Stimulated activated naive B cell treated with anti-CD40 and anti-IgM and Interleukin-4, amounts not matched to agents 10 μg/mL and 1 μg/mL and 100 μg/mL, for 72 hours (primary cell): ENCODE measurements at regions not wholly inside any gene's neighbourhood (a gene's known extent, or its start where the extent isn't known, plus 50 kb on each side); places are given as distances from the start of the nearest gene placed in this dataset.
A peak's percentile ranks its signal among the peaks of the same experiment; 100 is the strongest.

Experiments
- ATAC-seq, 2 donors: fragments of 150-1000 bp; cut with Tn5 transposase; replicated peaks; 2 replicates each; pipeline ENCODE4 v1.10.0; 2021; ENCODE audit warnings: moderate library complexity in 1 of 2
- DNase-seq: peaks from one replicate; pipeline ENCODE4 v3.0.0; 2021
- H3K27ac Mint-ChIP-seq: one replicate; pipeline ENCODE4 v1.8.0; 2022; ENCODE audit warnings: mild to moderate bottlenecking, mixed read lengths
- H3K27me3 Mint-ChIP-seq, 2 donors: one replicate each; pipeline ENCODE4 v1.8.0; 2022; ENCODE audit warnings: mixed read lengths in 2 of 2
- H3K36me3 Mint-ChIP-seq, 2 donors: one replicate each; pipeline ENCODE4 v1.8.0; 2022; ENCODE audit warnings: mixed read lengths in 2 of 2, mild to moderate bottlenecking in 1 of 2
- H3K4me1 Mint-ChIP-seq, 2 donors: one replicate each; pipeline ENCODE4 v1.8.0; 2022; ENCODE audit warnings: mixed read lengths in 2 of 2, mild to moderate bottlenecking in 1 of 2
- H3K4me3 Mint-ChIP-seq, 2 donors: one replicate each; pipeline ENCODE4 v1.8.0; 2022; ENCODE audit warnings: mild to moderate bottlenecking in 2 of 2, mixed read lengths in 2 of 2, moderate library complexity in 1 of 2
- H3K9me3 Mint-ChIP-seq, 2 donors: one replicate each; pipeline ENCODE4 v1.8.0; 2022; ENCODE audit warnings: mixed read lengths in 2 of 2, mild to moderate bottlenecking in 1 of 2

DNA sequence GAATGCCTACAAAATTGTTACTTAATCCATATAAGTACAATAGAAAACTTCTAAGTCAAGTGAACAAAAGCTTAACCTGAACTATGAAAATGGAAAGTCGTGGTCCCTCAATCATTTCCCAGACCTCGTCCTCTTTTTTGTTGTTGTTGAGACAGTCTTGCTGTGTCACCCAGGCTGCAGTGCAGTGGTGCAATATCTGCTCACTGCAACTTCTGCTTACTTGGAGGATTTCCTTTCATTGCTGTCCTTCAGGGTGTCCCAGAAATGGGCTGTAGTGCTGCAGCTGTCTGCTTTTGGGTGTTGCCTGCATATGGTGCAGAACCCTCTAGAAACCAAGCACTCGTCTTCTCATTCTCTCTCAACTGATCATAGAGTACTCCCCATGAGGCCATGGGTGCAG is 75.0 kb upstream of the IL2 start:
- ATAC-seq, result no peak
- Mint-ChIP-seq H3K36me3 (no peaks in the 10 kb centered on the region), H3K4me3 (no peak overlapping the region), H3K4me1 (no peaks in the 10 kb centered on the region), H3K9me3 (peaks cover 2 to 6% of the 10 kb centered on the region in 2 donors), H3K27ac (no peak overlapping the region), H3K27me3 (no peaks in the 10 kb centered on the region)
- DNase-seq, result no peak

DNA sequence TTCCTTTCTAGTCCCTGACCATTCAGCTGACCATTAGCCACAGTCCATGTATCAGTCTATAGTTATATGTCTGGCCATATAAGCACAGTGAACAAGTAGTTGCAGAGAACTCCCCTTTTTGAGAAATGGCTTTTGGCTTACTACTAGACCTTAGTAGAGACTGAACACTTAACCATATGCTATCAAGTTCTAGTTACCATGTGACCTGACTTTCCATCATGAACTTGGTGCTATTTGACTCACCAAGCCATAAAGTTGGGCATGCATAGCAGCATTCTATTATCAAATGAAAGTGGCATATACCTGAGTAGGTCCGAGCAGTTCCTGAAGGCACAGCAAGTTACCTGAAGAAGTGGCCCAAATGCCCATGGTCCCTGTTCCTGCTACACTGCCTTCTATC is 74.5 kb upstream of the IL2 start:
- H3K9me3 Mint-ChIP-seq, result peaks cover 2 to 6% of the 10 kb centered on the region in 2 donors
- no peak for ATAC-seq
- H3K36me3 Mint-ChIP-seq, result no peaks in the 10 kb centered on the region
- no peak overlapping the region for H3K27ac Mint-ChIP-seq
- no peak for DNase-seq
- H3K4me1 Mint-ChIP-seq, result no peaks in the 10 kb centered on the region
- H3K4me3 Mint-ChIP-seq, result no peak overlapping the region
- H3K27me3 Mint-ChIP-seq, result no peaks in the 10 kb centered on the region

DNA sequence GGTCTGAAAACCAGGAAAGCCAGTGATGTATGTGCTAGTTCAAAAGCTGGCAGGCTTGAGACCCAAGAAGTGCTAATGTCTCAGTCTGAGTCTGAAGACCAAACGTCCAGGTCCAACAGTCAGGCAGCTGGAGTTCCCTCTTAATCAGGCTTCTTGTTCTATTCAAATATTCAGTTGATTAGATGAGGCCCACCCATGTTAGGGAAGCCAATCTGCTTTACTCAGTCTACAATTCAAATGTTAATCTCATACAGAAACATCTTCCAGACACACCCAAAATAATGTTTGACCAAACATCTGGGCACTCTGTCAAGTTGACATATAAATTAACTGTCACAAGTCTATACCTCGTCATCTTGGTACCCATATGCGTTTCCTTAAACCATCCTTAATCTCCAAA is 72.4 kb upstream of the IL2 start:
- H3K4me1 Mint-ChIP-seq, result no peaks in the 10 kb centered on the region

DNA sequence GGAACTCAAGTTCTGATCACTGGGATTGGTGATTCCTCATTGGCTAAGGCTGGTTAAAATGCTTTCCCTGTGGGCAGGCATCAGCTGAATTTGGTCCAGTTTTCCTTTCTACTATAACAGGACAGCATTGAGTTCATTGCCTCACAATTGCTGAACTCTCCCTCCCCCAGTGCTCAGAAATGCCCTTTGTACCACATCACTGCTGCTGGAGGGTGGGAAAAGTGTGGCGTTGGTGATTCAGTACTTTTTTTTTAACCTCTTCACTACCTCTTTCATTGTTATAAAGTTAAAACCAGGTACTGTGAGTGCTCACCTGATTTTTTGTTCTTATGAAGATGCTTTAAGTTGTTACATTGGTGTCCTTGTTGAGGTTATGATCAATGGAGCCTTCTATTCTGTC is 69.3 kb upstream of the IL2 start:
- H3K27me3 Mint-ChIP-seq, result no peaks in the 10 kb centered on the region
- H3K4me3 Mint-ChIP-seq, result no peak overlapping the region
- no peak for ATAC-seq
- no peak overlapping the region for H3K27ac Mint-ChIP-seq
- H3K36me3 Mint-ChIP-seq, result no peaks in the 10 kb centered on the region
- no peaks in the 10 kb centered on the region for H3K4me1 Mint-ChIP-seq
- no peak for DNase-seq
- H3K9me3 Mint-ChIP-seq, result peaks cover 10 to 16% of the 10 kb centered on the region in 2 donors

More for the DNA sequence above, 72.4 kb upstream of the IL2 start:
- DNase-seq (no peak), ATAC-seq (no peak)
- H3K36me3 Mint-ChIP-seq, result no peaks in the 10 kb centered on the region
- H3K27me3 Mint-ChIP-seq, result no peaks in the 10 kb centered on the region
- no peak overlapping the region for H3K27ac Mint-ChIP-seq
- peaks cover 4 to 9% of the 10 kb centered on the region in 2 donors for H3K9me3 Mint-ChIP-seq
- no peak overlapping the region for H3K4me3 Mint-ChIP-seq

DNA sequence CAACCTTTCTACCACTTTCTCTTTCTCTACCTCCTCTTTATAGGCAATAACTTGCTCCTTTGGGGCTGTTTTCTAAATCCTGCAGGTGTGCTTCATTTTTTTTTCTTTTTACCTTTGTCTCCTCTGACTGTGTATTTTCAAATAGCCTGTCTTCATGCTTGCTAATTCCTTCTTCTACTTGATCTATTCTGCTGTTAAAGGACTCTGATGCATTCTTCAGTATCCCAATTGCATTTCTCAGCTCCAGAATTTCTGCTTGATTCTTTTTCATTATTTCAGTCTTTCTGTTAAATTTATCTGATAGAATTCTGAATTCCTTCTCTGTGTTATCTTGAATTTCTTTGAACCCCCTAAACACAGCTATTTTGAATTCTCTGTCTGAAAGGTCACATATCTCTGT is 67.7 kb upstream of the IL2 start:
- Mint-ChIP-seq H3K9me3 (peaks cover 10 to 17% of the 10 kb centered on the region in 2 donors), H3K27ac (no peak overlapping the region), H3K27me3 (no peaks in the 10 kb centered on the region), H3K36me3 (no peaks in the 10 kb centered on the region), H3K4me3 (no peak overlapping the region), H3K4me1 (no peaks in the 10 kb centered on the region)
- ATAC-seq (no peak), DNase-seq (no peak)

DNA sequence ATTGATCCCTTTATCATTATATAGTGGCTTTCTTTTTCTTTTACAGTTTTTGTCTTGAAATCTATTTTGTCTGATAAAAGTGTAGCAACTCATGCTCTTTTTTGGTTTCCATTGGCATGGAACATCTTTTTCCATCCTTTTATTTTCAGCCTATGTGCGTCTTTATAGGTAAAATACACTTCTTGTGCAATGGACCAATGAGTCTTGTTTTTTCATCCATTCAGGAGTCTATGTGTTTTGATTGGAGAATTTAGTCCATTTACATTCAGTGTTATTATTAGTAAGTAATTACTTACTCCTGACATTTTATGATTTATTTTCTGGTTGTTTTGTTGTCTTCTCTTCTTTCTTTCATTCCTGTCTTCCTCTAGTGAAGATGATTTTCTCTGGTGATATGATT is 66.4 kb upstream of the IL2 start:
- Mint-ChIP-seq H3K4me1 (no peaks in the 10 kb centered on the region), H3K9me3 (peaks cover 10 to 17% of the 10 kb centered on the region in 2 donors), H3K27ac (no peak overlapping the region), H3K27me3 (no peaks in the 10 kb centered on the region), H3K4me3 (no peak overlapping the region), H3K36me3 (no peaks in the 10 kb centered on the region)
- DNase-seq (no peak), ATAC-seq (no peak)

DNA sequence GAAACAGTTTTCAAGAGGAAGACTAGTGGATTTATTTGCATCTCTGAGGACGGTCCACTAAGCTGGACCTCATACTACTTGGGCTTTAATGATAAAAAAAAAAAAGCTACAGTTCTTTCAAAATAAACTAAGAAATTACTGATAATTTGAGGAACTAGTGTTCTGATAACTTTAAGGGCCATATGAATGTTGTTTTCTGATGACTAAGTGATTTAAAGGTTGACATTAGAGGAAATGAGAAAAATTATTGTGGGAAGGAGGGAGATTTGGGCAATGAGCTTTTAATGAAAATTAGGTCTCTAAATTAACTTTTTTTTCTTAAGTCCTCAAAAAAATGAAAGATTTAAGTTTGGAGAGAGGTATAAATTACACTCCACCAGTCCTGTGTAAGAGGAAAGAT is 60.8 kb upstream of the IL2 start:
- peaks cover 0 to 1% of the 10 kb centered on the region in 2 donors for H3K9me3 Mint-ChIP-seq

DNA sequence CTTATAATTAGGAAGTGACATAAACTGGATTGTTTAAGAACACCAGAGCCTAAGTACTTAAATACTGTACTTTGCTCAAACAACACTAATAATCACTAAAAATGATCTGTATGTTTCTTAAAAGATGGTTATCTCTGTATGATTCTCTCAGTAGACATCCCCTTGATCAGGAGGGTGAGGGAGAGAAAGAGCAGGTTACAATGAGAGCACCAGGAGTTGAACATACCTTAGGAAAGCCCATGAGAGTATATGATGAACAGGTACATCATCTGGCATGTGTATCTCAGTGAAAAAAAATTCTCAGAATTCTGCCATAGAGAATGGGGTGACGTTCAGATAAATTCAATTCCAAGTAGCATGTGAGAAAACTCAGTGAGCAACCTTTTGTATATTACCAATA is 59.9 kb upstream of the IL2 start:
- Mint-ChIP-seq H3K9me3 (peaks cover 0 to 1% of the 10 kb centered on the region in 2 donors), H3K36me3 (no peaks in the 10 kb centered on the region), H3K27me3 (peaks cover 5 to 8% of the 10 kb centered on the region in 2 donors), H3K4me3 (no peak overlapping the region), H3K27ac (no peak overlapping the region), H3K4me1 (no peaks in the 10 kb centered on the region)
- DNase-seq, result no peak
- no peak for ATAC-seq

More for the DNA sequence above, 60.8 kb upstream of the IL2 start:
- Mint-ChIP-seq H3K4me1 (no peaks in the 10 kb centered on the region), H3K4me3 (no peak overlapping the region), H3K27ac (no peak overlapping the region), H3K36me3 (no peaks in the 10 kb centered on the region), H3K27me3 (peaks cover 4 to 5% of the 10 kb centered on the region in 2 donors)
- no peak for DNase-seq
- no peak for ATAC-seq

DNA sequence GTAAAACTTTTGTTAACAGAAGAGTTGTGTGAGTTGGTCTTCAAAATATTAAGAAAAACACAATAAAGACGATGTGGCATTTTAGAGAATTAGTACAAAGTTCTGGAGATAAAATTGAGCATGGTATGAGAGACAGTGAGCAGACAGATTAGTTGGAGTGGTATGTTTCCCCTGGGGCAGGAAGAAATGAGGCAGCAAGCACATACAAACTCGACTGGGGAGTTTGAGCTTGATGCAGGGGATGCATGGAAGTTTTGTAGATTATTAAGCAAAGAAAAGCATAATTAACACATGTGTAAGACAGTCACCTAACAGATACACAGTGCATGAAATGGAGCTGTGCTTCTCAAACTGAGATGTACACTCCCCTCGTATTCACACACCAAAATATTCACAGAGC is 58.1 kb upstream of the IL2 start:
- Mint-ChIP-seq H3K4me1 (no peaks in the 10 kb centered on the region), H3K36me3 (no peaks in the 10 kb centered on the region), H3K4me3 (no peak overlapping the region), H3K27ac (no peak overlapping the region), H3K9me3 (no peaks in the 10 kb centered on the region), H3K27me3 (peaks cover 5 to 8% of the 10 kb centered on the region in 2 donors)
- no peak for DNase-seq
- ATAC-seq, result no peak

DNA sequence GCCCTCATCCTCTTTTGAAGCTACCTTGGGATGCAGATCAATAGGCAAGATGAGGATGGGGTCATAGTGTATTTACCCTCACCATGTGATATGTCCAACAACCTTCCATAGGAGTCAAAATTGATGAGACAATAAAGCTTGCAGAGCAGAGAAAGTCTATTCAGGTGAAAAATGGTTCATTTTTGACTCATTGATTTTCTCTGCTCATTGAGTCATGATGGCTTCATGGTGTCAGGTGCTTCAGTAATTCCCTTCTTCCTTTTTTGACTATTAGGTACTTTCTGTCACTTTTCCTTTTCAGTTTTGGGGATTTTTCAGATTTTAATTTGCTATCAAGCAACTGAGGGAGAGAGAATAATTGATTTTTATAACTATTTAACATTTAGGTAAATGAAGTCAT is 55.9 kb upstream of the IL2 start:
- H3K27ac Mint-ChIP-seq, result no peak overlapping the region
- H3K4me1 Mint-ChIP-seq, result no peaks in the 10 kb centered on the region
- H3K9me3 Mint-ChIP-seq, result no peaks in the 10 kb centered on the region
- DNase-seq, result no peak
- H3K27me3 Mint-ChIP-seq, result peaks cover 5 to 8% of the 10 kb centered on the region in 2 donors
- H3K4me3 Mint-ChIP-seq, result no peak overlapping the region
- ATAC-seq, result peak in 1 of 2 donors; percentile 39
- H3K36me3 Mint-ChIP-seq, result no peaks in the 10 kb centered on the region

DNA sequence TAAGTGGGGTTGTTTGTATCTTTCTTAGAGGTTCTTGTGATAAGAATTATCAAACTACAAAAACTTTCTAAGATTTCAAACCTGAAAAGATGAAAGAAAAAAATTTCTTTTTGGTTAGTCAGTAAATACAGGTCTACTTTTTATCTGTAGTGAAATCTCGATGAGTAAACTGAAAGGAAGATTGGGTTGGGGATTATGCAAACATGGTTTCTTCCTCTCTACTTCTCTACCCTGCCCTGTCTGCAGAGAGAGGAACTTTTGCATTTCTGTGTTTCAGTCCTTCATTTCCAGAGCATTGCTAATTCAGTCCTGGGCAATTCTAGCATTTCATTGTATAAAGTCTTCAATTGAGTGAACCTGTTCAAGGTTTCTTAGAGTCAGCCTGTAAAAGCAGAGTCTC is 51.6 kb upstream of the IL2 start:
- DNase-seq (no peak), ATAC-seq (no peak)
- H3K4me1 Mint-ChIP-seq, result no peaks in the 10 kb centered on the region
- no peak overlapping the region for H3K27ac Mint-ChIP-seq
- no peaks in the 10 kb centered on the region for H3K9me3 Mint-ChIP-seq
- H3K36me3 Mint-ChIP-seq, result no peaks in the 10 kb centered on the region
- H3K27me3 Mint-ChIP-seq, result peaks cover 4 to 5% of the 10 kb centered on the region in 2 donors
- no peak overlapping the region for H3K4me3 Mint-ChIP-seq
